GF-D8 (cell line): ENCODE measurements at regions not wholly inside any gene's neighbourhood (a gene's known extent, or its start where the extent isn't known, plus 50 kb on each side); places are given as distances from the start of the nearest gene placed in this dataset.

Experiments used
- DNase-seq: peaks from one replicate; lab custom pipeline; 2025; lab: John Stamatoyannopoulos, UW

DNA sequence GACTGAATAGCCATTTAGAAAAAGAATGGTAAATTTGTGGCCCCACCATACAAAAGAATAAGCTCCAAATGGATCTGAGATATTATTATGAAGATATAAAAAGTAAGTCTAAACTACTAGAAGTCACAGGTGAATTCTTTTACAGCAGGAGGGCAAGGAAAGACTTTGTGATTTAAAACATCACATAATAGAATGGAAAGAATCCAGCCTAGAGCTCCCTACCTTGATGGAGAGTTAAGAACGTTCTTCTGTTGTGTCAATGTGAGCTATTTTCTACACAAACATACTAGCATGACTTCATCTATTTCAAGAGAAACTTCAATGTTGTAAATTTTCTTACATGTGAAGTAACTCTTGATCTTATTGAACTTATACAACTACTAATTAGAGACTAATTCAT is 100.0 kb upstream of the NRSN1 start:
- DNase-seq = no peak

DNA sequence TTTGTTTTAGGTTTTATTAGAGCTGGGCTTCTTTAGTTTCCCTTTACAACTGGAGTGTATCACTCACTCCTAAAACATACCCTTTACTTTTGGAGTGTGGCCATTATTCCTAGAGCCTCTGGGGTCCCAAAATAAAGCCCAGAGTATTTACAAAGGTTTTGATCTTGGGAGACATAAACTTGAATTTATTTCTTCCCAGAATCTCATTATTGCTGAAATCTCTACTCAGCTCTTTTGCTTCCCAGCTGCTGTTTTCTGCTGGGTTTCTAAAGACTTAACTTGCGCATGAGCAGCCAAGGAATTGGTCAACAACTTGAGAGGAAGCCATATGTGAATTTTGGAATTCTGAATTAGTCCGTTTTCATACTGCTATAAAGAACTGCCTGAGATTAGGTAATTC is 94.5 kb upstream of the NRSN1 start:
- no peak for DNase-seq

DNA sequence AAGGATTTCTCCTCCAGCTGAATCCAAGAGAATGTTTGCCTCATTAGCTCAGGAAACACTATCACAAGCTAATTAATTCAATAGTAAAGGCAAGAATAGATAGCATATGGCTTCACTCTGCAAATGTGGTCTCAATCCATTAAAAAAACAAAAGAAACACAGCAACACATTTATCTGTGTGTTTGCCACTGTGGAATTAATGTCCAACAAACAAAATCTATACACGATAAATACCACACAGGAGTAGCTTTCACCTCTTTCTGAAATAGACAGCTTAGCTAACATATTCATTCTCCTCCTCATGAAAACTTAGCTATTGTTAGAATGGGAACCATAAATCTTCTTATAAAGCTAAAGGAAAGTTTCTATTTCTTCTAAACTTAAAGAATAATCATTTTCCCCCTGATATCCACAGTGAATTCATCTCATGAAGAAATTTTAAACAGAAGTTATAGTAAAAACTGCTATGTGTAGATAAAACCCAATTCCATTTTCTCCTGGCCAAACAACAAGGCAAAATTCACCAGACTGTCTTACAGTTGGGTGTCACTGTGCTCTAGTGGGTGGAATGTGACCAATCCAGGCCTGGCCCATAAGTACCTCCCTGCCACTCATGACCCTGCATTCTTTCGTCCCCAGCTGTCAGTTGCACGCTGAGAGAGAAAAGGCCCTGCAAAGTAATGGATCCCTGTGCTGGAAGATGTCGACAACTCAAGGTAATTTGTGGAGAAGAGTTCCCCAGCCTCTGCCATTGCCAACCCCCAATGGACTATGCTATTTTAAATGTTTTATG is 92.9 kb upstream of the NRSN1 start:
- no peak for DNase-seq

DNA sequence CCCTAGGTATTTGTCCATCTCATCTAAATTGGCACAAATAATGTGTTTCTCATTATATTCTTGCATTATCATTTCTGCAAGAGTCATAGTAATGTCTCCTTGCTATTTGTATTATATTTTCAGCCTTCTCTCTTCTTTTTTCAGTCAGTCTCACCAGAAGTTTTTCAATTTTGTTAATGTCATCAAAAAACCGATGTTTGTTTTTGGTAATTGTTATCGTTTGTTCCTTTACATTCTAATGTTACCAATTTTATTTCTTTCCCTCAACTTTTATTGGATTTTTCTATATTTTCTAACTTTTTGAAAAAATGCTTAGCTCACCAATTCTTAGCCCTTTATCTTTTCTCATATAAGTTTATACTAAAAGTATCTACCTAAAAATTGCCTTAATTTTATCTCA is 82.2 kb upstream of the NRSN1 start:
- DNase-seq = no peak

DNA sequence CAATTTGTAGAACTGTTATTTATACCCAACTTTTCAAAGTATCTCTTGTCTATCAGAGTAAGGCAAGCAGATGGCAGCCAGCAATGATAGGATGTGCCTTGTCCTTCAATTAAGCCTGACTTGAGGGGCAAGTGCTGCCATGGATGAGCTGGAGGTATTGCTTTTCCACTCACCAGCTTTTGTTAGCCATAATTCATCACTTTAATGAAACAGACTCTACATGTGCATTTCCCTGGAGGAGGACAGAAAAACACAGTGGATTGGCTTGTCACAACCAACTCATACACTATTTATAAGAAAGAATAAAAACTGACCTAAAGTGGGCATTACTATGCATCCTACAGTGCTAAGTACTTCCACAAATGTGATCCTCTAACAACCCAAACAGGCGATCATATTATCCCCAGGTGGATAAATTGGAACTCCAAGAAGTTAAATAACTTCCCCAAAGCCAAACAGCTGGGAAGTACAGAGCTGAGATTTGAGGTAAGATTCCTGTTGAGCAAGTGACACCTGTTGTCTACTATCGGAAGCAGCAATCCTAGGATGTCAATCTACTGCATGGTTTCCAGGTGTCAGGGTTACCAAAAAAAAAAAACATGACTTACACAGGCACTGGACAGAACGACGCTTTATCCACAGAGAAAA is 73.9 kb upstream of the NRSN1 start:
- no peak for DNase-seq

DNA sequence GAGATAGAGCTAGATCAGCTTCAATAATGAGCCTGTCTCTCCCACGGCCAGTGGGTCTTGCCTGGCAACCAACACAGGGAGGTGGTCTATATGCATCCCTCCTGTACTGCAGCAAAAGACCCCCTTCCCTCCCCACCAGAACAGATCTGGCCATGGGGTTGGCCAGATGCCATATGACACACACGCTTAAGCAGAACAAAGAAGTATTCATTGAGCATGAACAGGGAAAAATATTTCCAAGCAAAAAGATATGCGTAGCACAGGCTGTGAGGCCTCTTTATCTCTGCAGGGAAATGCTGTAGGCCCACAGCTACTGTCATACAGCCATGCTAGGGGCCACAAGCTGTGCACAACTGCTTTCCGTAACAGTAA is 73.4 kb upstream of the NRSN1 start:
- no peak for DNase-seq

DNA sequence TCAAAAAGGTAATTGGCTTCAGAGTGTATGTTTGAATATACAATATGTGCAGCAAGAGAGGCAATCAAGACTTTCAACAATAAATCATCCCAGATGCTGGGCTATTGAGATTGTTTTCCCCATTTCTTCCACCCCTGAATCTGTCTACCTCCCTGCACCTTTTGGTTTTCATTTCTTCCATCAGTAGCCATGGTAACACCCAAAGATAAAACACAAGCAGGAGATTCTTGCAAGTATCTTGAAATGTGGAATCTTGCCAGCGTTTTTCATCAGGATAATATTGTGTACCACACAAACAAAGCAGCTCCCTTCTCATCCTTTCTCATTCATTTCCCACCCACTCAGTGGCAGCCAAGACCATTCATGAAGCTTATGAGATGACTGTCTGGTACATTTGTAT is 73.0 kb upstream of the NRSN1 start:
- no peak for DNase-seq

DNA sequence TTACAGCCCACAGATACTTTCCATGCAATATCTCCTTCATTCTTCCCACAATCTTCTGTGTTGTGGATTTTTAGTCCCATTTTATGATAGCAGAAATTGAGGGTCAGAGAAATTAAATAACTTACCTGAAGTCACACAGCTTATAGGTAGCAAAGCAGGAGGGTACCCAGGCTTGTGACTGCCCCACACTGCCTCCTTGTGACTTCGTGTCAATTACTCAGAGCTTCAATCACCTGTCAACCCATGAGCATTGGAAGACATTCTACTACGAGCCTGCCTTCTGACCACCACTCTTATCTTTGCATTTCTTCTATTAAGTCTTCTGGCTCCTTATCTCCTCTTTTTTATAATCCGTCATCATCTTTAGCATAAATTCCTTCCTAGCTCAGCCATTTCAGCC is 71.6 kb upstream of the NRSN1 start:
- DNase-seq = no peak

DNA sequence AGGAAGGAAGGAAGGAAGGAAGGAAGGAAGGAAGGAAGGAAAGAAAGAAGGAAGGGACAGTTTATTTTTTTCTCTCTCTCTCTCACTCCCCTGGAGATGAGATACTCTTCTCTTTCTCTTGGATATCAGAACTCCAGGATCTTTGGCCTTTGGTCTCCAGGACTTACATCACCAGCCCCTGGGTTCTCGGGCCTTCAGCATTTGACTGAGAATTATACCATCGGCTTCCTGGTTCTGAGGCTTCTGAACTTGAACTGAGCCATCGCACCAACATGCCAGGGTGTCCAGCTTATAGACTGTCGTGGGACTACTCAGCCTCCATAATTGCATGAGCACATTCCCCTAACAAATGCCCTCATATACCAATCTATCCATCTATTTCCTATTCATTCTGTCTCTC is 69.4 kb upstream of the NRSN1 start:
- no peak for DNase-seq

DNA sequence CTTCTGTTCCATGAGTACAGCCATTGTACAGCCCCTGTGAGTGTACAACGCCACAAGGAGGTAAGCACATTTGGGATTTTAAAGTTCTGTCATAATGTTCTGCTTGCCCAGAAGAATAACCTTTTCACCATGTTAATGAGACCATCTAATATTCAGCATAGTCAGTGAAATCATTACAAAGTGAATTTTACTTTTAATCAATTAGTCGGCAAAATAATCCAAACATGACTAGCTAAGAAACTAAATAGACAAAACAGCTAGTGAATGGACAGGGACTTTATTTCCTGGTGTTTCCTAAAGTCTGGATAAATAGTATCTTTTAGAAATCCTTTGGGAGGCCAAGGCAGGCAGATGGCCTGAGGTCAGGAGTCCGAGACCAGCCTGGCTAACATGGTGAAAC is 69.0 kb upstream of the NRSN1 start:
- no peak for DNase-seq

DNA sequence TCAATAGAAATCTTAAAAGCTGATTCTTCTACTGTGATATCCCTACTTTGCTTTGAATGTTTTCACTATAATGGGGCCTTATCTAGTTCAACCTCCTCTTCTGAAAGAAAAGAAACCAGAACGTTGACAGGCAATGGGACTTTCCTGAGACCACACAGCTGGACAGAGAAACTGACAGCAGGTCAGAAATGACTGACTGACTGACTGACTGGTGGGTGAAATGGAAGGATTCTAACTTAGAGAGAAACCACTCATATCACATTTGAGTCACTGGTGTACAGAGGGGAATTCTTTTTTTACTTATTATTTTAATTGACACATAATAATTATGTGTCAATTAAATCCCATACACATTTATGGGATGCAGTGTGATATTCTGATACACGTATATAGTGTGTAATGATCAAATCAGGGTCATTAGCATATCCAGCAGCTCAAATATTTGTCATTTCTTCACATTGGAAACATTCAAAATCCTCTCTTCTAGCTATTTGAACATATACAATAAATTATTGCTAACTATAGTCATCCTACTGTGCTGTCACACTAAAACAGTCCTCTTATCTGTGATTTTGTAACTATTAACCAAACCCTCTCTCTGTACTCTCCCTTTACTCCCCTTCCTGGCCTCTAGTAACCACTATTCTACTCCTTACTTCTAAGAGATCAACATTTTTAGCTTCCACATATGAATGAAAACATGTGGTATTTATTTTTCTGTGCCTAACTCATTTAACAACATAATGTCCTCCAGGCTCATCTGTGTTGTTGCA is 64.8 kb upstream of the NRSN1 start:
- no peak for DNase-seq

DNA sequence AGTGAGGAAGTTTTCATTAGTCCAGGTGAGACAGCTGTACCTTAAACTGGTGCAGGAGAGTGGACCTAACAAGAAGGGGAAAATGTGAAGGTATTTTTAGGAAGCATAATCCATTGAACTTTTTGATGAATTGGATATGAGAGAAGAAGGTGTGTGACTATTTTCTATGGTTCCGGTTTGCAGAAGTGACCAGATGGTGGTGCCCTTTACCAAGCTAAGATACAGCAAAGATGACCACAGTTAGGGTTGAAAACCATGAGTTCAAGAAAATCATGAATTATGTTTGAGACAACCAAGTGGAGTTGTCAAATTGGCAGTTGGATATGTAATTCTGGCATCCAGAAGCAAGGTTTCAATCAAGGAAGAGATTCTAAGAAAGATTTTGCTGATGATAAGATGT is 61.9 kb upstream of the NRSN1 start:
- no peak for DNase-seq

DNA sequence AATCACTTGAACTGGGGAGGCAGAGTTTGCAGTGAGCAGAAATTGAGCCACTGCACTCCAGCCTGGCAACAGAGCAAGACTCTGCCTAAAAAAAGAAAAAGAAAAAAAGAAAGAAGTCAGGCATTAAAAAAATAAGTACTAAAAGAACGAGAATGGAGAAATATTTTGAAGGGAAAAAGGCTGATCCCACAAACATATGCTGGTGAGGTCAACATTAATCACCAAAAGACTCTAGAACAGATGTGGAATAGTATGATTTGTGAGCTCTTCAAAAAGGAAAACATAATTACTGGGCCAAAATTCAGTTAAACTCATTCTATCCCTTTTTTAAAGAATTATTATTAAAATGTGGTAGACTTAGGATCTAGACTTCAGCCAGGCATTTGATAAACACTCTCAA is 61.2 kb upstream of the NRSN1 start:
- DNase-seq = no peak

DNA sequence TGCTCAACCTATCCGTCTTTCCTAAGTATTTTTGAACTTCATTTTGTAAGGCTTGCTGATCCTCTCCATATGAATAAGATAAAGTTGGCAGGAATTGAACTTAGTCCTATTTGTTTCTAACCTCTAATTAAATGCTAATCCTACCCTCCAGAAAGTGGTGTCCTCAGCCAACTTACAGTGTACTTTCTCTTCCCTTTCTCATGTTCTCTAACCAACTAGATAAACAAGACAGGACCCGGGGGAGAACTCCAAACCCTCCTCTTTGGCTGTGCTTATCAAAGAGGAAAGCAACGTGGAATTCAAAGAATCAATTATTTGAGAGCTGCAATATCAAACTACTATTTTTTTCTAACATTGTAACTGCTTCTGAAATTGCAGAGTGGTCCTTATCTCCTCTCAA is 56.5 kb upstream of the NRSN1 start:
- DNase-seq = no peak

DNA sequence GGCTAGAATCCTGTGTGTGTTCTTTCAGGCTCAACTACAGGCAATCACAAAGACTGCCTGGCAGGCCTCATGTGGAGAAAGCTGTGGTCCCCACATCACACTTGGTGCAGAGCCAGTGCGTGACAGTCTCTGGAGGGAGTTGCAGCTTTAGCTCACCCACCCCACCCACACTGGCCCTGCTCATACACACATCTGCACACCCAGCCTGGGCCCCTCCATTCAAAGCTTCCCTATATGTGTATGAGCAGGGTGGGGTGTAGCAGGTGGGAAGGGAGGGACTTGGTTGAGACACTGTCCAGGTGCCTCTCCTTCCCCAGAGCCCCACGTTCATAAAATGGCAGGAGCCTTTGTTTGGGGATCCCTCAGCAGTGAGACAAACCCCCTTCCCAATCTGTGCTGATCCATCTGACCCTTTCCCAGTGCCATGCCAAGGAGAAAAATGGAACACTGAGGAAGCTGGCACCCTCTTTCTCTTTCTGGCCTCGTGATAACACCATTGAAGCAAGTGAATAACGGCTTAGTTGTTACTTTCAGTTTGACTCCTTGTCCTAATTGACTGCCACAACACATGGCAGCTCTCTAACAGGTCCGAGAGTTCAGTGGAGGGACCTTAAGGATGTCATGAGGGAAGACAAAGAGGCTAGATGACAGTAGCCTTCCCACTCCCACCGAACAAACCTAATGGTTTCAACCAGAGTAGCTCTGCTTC is 53.8 kb upstream of the NRSN1 start:
- no peak for DNase-seq

DNA sequence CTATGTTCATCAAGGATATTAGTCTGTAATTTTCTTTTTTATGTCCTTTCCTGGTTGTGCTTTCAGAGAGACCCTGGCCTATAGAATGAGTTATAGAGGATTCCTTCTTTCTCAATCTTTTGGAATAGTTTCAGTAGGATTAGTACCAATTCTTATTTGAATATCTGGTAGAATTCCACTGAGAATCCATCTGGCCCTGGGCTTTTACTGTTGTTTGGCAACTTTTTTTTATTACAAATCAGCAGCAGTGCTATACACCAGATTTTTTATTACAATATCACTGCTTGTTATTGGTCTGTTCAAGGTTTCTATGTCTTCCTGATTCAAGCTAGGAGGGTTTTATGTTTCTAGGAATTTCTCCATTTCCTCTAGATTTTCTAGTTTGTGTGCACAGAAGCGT is 50.0 kb upstream of the NRSN1 start:
- no peak for DNase-seq
